ENCODE measurements at regions not wholly inside any gene's neighbourhood (a gene's known extent, or its start where the extent isn't known, plus 50 kb on each side); places are given as distances from the start of the nearest gene placed in this dataset.

DNA sequence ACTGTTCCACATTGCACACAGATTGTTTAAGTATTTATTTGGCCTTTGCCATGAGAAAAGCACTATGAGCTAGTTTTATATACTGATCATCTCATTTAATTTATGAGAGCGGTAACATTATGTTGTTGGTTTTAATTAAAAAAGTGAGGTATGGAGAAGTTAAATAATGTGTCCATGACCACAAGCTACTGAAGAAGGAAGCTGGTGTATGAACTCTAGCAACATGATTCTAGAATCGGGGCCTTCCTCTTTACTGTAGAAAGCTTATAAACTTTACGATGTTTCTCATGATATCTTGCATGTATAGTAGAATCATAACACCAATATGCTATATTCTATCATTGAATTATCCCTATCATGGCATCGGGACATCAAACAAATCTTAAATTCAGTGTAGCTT lies 52.9 kb upstream of the CDH18 start:
- Histone ChIP-seq H3K9me3 (ENCODE audit: control insufficient read depth, low read depth, low read length) (no peaks in the 10 kb centered on the region), H3K36me3 (ENCODE audit: control insufficient read depth in 2 of 2, extremely low read depth in 1 of 2, insufficient read depth in 2 of 2, low read length in 2 of 2) (no peaks in the 10 kb centered on the region), H3K27ac (ENCODE audit: control insufficient read depth, insufficient read depth, low read length) (no peak overlapping the region), H3K4me2 (ENCODE audit: control insufficient read depth, extremely low read depth, insufficient read depth, low read depth, low read length) (no peak overlapping the region), H3K79me2 (ENCODE audit: control insufficient read depth, insufficient read depth, low read length) (no peaks in the 10 kb centered on the region), H2AFZ (ENCODE audit: control insufficient read depth, low read length) (peak overlapping the region; percentile 40), H3K27me3 (ENCODE audit: control insufficient read depth, extremely low read depth, insufficient read depth, low read length) (no peaks in the 10 kb centered on the region), H3K4me3 (ENCODE audit: control insufficient read depth in 2 of 3, extremely low read depth in 1 of 3, insufficient read depth in 2 of 3, low read depth in 1 of 3, low read length in 3 of 3) (no peak overlapping the region), H3K4me1 (ENCODE audit: control insufficient read depth, extremely low read depth, insufficient read depth, low read length) (no peaks in the 10 kb centered on the region), H3K9ac (ENCODE audit: control insufficient read depth, extremely low read depth, insufficient read depth, low read length) (no peak overlapping the region), H4K20me1 (ENCODE audit: control insufficient read depth, extremely low read depth, insufficient read depth, low read length) (no peaks in the 10 kb centered on the region), H3K9me1 (ENCODE audit: control insufficient read depth, extremely low read depth, insufficient read depth, low read length) (no peaks in the 10 kb centered on the region)
- dilution Hi-C loops (cut with MboI; ENCODE audit: extremely low pct_ligation_motif_present, low sequenced_read_pairs), result no loop called here
- no peak for DNase-seq (ENCODE audit: low read depth, low spot score)
- TF ChIP-seq EZH2 (IDR thresholded peaks at IDR 0.05; ENCODE audit: low read length), result no peak
- TF ChIP-seq, protein P1, sequence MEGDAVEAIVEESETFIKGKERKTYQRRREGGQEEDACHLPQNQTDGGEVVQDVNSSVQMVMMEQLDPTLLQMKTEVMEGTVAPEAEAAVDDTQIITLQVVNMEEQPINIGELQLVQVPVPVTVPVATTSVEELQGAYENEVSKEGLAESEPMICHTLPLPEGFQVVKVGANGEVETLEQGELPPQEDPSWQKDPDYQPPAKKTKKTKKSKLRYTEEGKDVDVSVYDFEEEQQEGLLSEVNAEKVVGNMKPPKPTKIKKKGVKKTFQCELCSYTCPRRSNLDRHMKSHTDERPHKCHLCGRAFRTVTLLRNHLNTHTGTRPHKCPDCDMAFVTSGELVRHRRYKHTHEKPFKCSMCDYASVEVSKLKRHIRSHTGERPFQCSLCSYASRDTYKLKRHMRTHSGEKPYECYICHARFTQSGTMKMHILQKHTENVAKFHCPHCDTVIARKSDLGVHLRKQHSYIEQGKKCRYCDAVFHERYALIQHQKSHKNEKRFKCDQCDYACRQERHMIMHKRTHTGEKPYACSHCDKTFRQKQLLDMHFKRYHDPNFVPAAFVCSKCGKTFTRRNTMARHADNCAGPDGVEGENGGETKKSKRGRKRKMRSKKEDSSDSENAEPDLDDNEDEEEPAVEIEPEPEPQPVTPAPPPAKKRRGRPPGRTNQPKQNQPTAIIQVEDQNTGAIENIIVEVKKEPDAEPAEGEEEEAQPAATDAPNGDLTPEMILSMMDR (optimal IDR thresholded peaks at IDR 0.05 in 1 of 3, IDR thresholded peaks at IDR 0.05 in 1 of 3, conservative IDR thresholded peaks at IDR 0.05 in 1 of 3; ENCODE audit: extremely low read depth in 1 of 3, insufficient read depth in 2 of 3, low read length in 3 of 3), result no peak
- FAIRE-seq, result no peak

Small RNA genes lying in the stretch of these regions (small RNA-seq; reads per million reads assigned to genes)
- gene AC093303.1 (ENCODE audit: insufficient read length in 3 of 3, low read depth in 3 of 3, low replicate concordance in 1 of 3), result 0 reads per million in 3 experiments
